NB4 (cell line): ENCODE measurements at regions not wholly inside any gene's neighbourhood (a gene's known extent, or its start where the extent isn't known, plus 50 kb on each side); places are given as distances from the start of the nearest gene placed in this dataset.

Source experiments
- DNase-seq: peaks from one replicate; pipeline ENCODE4 v3.0.0; 2010; ENCODE audit warnings: low read depth
- H3K4me3 ChIP-seq: one replicate; pipeline ENCODE4 v1.5.1; 2011; ENCODE audit warnings: mild to moderate bottlenecking, low read depth, low read length, moderate library complexity
- CTCF ChIP-seq: IDR thresholded peaks from one replicate; pipeline ENCODE4 v1.5.1; 2012; ENCODE audit warnings: low read depth, low read length
- MAX ChIP-seq: IDR thresholded peaks from 2 replicates; pipeline ENCODE4 v1.6.1; 2011; ENCODE audit warnings: low read depth, low read length
- MYC ChIP-seq: IDR thresholded peaks from 2 replicates; pipeline ENCODE4 v1.6.1; 2011; ENCODE audit warnings: low read depth, low read length
- POLR2A ChIP-seq: IDR thresholded peaks from 2 replicates; pipeline ENCODE4 v1.6.1; 2011; ENCODE audit warnings: mild to moderate bottlenecking; ENCODE audit not compliant: insufficient read length; ENCODE audit errors: extremely low read depth

- no peak overlapping the region for H3K4me3 ChIP-seq
- TF ChIP-seq CTCF (no peak), MAX (no peak), POLR2A (no peak), MYC (no peak)
- DNase-seq = no peak
Measured at GRCh38 chr1:188043536-188044245, 1214.9 kb downstream of the PLA2G4A start.

- no peak overlapping the region for H3K4me3 ChIP-seq
- TF ChIP-seq CTCF (no peak), POLR2A (no peak), MYC (no peak), MAX (no peak)
- DNase-seq = no peak
Measured at GRCh38 chr1:188050250-188050649, 1221.5 kb downstream of the PLA2G4A start.

- no peak for DNase-seq
- TF ChIP-seq CTCF (no peak), MAX (no peak), POLR2A (no peak), MYC (no peak)
- no peak overlapping the region for H3K4me3 ChIP-seq
Measured at GRCh38 chr1:188056011-188056410, 1227.3 kb downstream of the PLA2G4A start.

- TF ChIP-seq CTCF (no peak), MYC (no peak), POLR2A (no peak), MAX (no peak)
- DNase-seq = no peak
- H3K4me3 ChIP-seq = no peak overlapping the region
Measured at GRCh38 chr1:188058801-188059200, 1230.1 kb downstream of the PLA2G4A start.

GRCh38 chr1:188061881-188062280, 1233.1 kb downstream of the PLA2G4A start:
- TF ChIP-seq MYC = no peak
- no peak for TF ChIP-seq MAX
- TF ChIP-seq POLR2A = no peak
- TF ChIP-seq CTCF = no peak
- H3K4me3 ChIP-seq = no peak overlapping the region
- DNase-seq = no peak
